Body of pancreas (tissue), 4 donors: ENCODE measurements at regions not wholly inside any gene's neighbourhood (a gene's known extent, or its start where the extent isn't known, plus 50 kb on each side); places are given as distances from the start of the nearest gene placed in this dataset.

Experiments used
- POLR2A ChIP-seq, 3 donors: fragments of 450-650 bp; IDR thresholded peaks; one replicate each; pipeline ENCODE4 v1.6.1; 2016; ENCODE audit warnings: antibody characterized with exemption in 3 of 3, mild to moderate bottlenecking in 2 of 3
- TF ChIP-seq, protein P1 (sequence below), 7 experiments: fragments of 450-650 bp in 4 of 7; fragments of 200-600 bp in 3 of 7; sonication (generic) in 3 of 7; IDR thresholded peaks; one replicate each; pipeline ENCODE4 v1.5.1; 2016 to 2019; ENCODE audit warnings: antibody characterized with exemption in 7 of 7

GRCh38 chr13:90857921-90858320 is 489.6 kb upstream of the MIR17HG start:
- TF ChIP-seq, protein P1, sequence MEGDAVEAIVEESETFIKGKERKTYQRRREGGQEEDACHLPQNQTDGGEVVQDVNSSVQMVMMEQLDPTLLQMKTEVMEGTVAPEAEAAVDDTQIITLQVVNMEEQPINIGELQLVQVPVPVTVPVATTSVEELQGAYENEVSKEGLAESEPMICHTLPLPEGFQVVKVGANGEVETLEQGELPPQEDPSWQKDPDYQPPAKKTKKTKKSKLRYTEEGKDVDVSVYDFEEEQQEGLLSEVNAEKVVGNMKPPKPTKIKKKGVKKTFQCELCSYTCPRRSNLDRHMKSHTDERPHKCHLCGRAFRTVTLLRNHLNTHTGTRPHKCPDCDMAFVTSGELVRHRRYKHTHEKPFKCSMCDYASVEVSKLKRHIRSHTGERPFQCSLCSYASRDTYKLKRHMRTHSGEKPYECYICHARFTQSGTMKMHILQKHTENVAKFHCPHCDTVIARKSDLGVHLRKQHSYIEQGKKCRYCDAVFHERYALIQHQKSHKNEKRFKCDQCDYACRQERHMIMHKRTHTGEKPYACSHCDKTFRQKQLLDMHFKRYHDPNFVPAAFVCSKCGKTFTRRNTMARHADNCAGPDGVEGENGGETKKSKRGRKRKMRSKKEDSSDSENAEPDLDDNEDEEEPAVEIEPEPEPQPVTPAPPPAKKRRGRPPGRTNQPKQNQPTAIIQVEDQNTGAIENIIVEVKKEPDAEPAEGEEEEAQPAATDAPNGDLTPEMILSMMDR (IDR thresholded peaks at IDR 0.05), result no peak
- no peak for TF ChIP-seq POLR2A (IDR thresholded peaks at IDR 0.05)
